HepG2 (cell line): ENCODE measurements at regions not wholly inside any gene's neighbourhood (a gene's known extent, or its start where the extent isn't known, plus 50 kb on each side); places are given as distances from the start of the nearest gene placed in this dataset.

ENCODE experiments used
- EZH2 ChIP-seq: conservative IDR thresholded peaks from 2 replicates; pipeline ENCODE4 v1.6.1; 2012; ENCODE audit warnings: mild to moderate bottlenecking, low read depth, low read length, moderate library complexity
- FOXA1 ChIP-seq, 2 experiments: fragments of 450-650 bp in 1 of 2; sonication (generic) in 1 of 2; formaldehyde crosslinking in 1 of 2; IDR thresholded peaks; 2 replicates each; pipeline versions ENCODE4 v1.4.0 to v1.6.1; 2016 to 2020; ENCODE audit warnings: missing genetic modification reagents in 1 of 2
- RXRA ChIP-seq: sonication (generic); formaldehyde crosslinking; IDR thresholded peaks from 2 replicates; pipeline ENCODE4 v1.5.1; 2020; ENCODE audit warnings: missing genetic modification reagents
- ZNF709 ChIP-seq: sonication (generic); formaldehyde crosslinking; IDR thresholded peaks from 2 replicates; pipeline ENCODE4 v1.5.0; 2020; ENCODE audit warnings: mild to moderate bottlenecking, missing genetic modification reagents

GRCh38 chr3:84567796-84568195, 391.0 kb upstream of the CADM2 start:
- TF ChIP-seq FOXA1 (IDR thresholded peaks at IDR 0.05) (no peak), FOXA1 (CRISPR knock-in tag; IDR thresholded peaks at IDR 0.05) (no peak), RXRA (CRISPR knock-in tag) (no peak), EZH2 (no peak), ZNF709 (CRISPR knock-in tag) (no peak)
